PC-9 (cell line): ENCODE measurements at regions not wholly inside any gene's neighbourhood (a gene's known extent, or its start where the extent isn't known, plus 50 kb on each side); places are given as distances from the start of the nearest gene placed in this dataset.

Source experiments
- BruUV-seq: library from RNA; stranded (reverse); fragments of 400-500 nt; replicated peaks from 2 replicates; lab custom pipeline; 2021; lab: Mats Ljungman, UMichigan
- CTCF ChIA-PET: fragments of 300-600 bp; sonication (Branson Sonifier 250); formaldehyde crosslinking; loops from one replicate; lab custom pipeline; 2022; ENCODE audit warnings: antibody characterized with exemption; lab: Charles Lee
- POLR2A ChIA-PET: fragments of 300-600 bp; sonication (Branson Sonifier 250); formaldehyde crosslinking; loops from one replicate; lab custom pipeline; 2022; ENCODE audit warnings: antibody characterized with exemption; ENCODE audit not compliant: unreplicated experiment; lab: Charles Lee
- DNase-seq, 2 experiments: peaks; one replicate each; pipeline versions ENCODE4 v3.0.0 to v3.0.0-alpha.2; 2015 to 2022; ENCODE audit warnings: mixed read lengths in 1 of 2
- H2AFZ ChIP-seq: fragments of 200-600 bp; sonication (generic); 2 replicates; pipeline ENCODE4 v1.8.1; 2017; ENCODE audit warnings: antibody characterized with exemption
- H3F3A ChIP-seq: fragments of 200-600 bp; sonication (generic); 2 replicates; pipeline ENCODE4 v1.8.1; 2017; ENCODE audit warnings: antibody characterized with exemption, mild to moderate bottlenecking, low read depth; ENCODE audit not compliant: insufficient read depth
- H3K27ac ChIP-seq: fragments of 200-600 bp; sonication (generic); 2 replicates; pipeline ENCODE4 v1.6.1; 2016; ENCODE audit warnings: mixed run types
- H3K27me3 ChIP-seq: fragments of 200-600 bp; sonication (generic); 2 replicates; pipeline ENCODE4 v1.6.1; 2016; ENCODE audit warnings: low read depth, mixed run types; ENCODE audit not compliant: insufficient read depth
- H3K36me3 ChIP-seq: fragments of 200-600 bp; sonication (generic); 2 replicates; pipeline ENCODE4 v1.6.1; 2016; ENCODE audit warnings: low read depth, mixed run types
- H3K4me1 ChIP-seq: fragments of 200-600 bp; sonication (generic); replicated peaks from 2 replicates; pipeline ENCODE4 v1.6.1; 2016; ENCODE audit warnings: mixed run types; ENCODE audit not compliant: insufficient read depth
- H3K4me2 ChIP-seq: fragments of 200-600 bp; sonication (generic); 2 replicates; pipeline ENCODE4 v1.6.1; 2017; ENCODE audit warnings: mixed run types
- H3K4me3 ChIP-seq: fragments of 200-600 bp; sonication (generic); 2 replicates; pipeline ENCODE4 v1.6.1; 2016; ENCODE audit warnings: mixed run types
- H3K79me2 ChIP-seq: fragments of 200-600 bp; sonication (generic); 2 replicates; pipeline ENCODE4 v1.6.1; 2017; ENCODE audit warnings: low read depth, mixed run types
- H3K9me2 ChIP-seq: fragments of 200-600 bp; sonication (generic); 2 replicates; pipeline ENCODE4 v1.8.1; 2017; ENCODE audit warnings: mild to moderate bottlenecking; ENCODE audit not compliant: insufficient read depth
- H3K9me3 ChIP-seq: fragments of 200-600 bp; sonication (generic); 2 replicates; pipeline ENCODE4 v1.8.1; 2016; ENCODE audit warnings: low read depth; ENCODE audit not compliant: insufficient read depth
- H4K20me1 ChIP-seq: fragments of 200-600 bp; sonication (generic); 2 replicates; pipeline ENCODE4 v1.8.1; 2017; ENCODE audit not compliant: insufficient read depth
- CTCF ChIP-seq: fragments of 200-600 bp; sonication (generic); conservative IDR thresholded peaks from 2 replicates; pipeline ENCODE4 v1.6.1; 2017; ENCODE audit warnings: mixed run types, antibody characterized with exemption, mild to moderate bottlenecking, moderate library complexity
- EZH2 ChIP-seq: fragments of 200-600 bp; sonication (generic); IDR thresholded peaks from 2 replicates; pipeline ENCODE4 v1.8.0; 2017; ENCODE audit warnings: antibody characterized with exemption, low read depth
- intact Hi-C: fragments of 100-400 bp; cut with micrococcal nuclease; formaldehyde crosslinking; loops from one replicate; pipeline ENCODE4 v1.10.0; 2022; ENCODE audit not compliant: unreplicated experiment

- Histone ChIP-seq H4K20me1 (no peaks in the 10 kb centered on the region), H3K27me3 (no peaks in the 10 kb centered on the region), H3K9me3 (no peaks in the 10 kb centered on the region), H3K79me2 (no peaks in the 10 kb centered on the region), H3K4me1 (no peaks in the 10 kb centered on the region), H2AFZ (no peak overlapping the region), H3F3A (no peaks in the 10 kb centered on the region), H3K27ac (no peak overlapping the region), H3K4me2 (no peak overlapping the region), H3K9me2 (no peaks in the 10 kb centered on the region), H3K4me3 (no peak overlapping the region), H3K36me3 (no peaks in the 10 kb centered on the region)
- no peak for TF ChIP-seq CTCF
- TF ChIP-seq EZH2, result no peak
- ChIA-PET POLR2A (no interaction called here), CTCF (interaction anchor here (0.6 kb wide), 1 partner anchor 305 kb away, joined by 12 read pairs; no protein-coding TSS in a partner anchor)
- BruUV-seq, result no TSS peak
- intact Hi-C loops, result no loop called here
- DNase-seq, result no peak
These were observed 92.5 kb upstream of the SIM2 start for GRCh38 chr21:36606287-36606982.

GRCh38 chr21:36606983-36607325 is 92.0 kb upstream of the SIM2 start:
- Histone ChIP-seq H3F3A (no peaks in the 10 kb centered on the region), H3K36me3 (no peaks in the 10 kb centered on the region), H3K4me2 (no peak overlapping the region), H2AFZ (no peak overlapping the region), H3K4me3 (no peak overlapping the region), H4K20me1 (no peaks in the 10 kb centered on the region), H3K4me1 (no peaks in the 10 kb centered on the region), H3K27me3 (no peaks in the 10 kb centered on the region), H3K27ac (no peak overlapping the region), H3K9me2 (no peaks in the 10 kb centered on the region), H3K9me3 (no peaks in the 10 kb centered on the region), H3K79me2 (no peaks in the 10 kb centered on the region)
- TF ChIP-seq EZH2 (no peak), CTCF (no peak)
- intact Hi-C loops, result no loop called here
- ChIA-PET POLR2A (no interaction called here), CTCF (interaction anchor here (0.6 kb wide), 1 partner anchor 305 kb away, joined by 12 read pairs; no protein-coding TSS in a partner anchor)
- BruUV-seq, result no TSS peak
- DNase-seq, result no peak

- DNase-seq, result no peak
- H3K27me3 ChIP-seq, result no peaks in the 10 kb centered on the region
- H3K4me1 ChIP-seq, result no peaks in the 10 kb centered on the region
- POLR2A ChIA-PET, result no interaction called here
- no peak overlapping the region for H3K4me2 ChIP-seq
- no peaks in the 10 kb centered on the region for H3K36me3 ChIP-seq
- no TSS peak for BruUV-seq
- H4K20me1 ChIP-seq, result no peaks in the 10 kb centered on the region
- no peak for TF ChIP-seq EZH2
- no peak for TF ChIP-seq CTCF
- no peak overlapping the region for H3K27ac ChIP-seq
- H3F3A ChIP-seq, result no peaks in the 10 kb centered on the region
- CTCF ChIA-PET, result no interaction called here
- intact Hi-C loops, result no loop called here
- H3K79me2 ChIP-seq, result no peaks in the 10 kb centered on the region
- no peaks in the 10 kb centered on the region for H3K9me3 ChIP-seq
- H3K9me2 ChIP-seq, result no peaks in the 10 kb centered on the region
- no peak overlapping the region for H2AFZ ChIP-seq
- no peak overlapping the region for H3K4me3 ChIP-seq
These were observed 90.6 kb upstream of the SIM2 start for GRCh38 chr21:36608041-36608896.
